HPDE6-E6E7 (cell line): ENCODE measurements at regions not wholly inside any gene's neighbourhood (a gene's known extent, or its start where the extent isn't known, plus 50 kb on each side); places are given as distances from the start of the nearest gene placed in this dataset.
"Not testable (repeated sequence)": the region's sequence is repeated elsewhere in the genome, so short reads cannot be mapped to it uniquely, and the experiment has no call there.

Experiments
- DNase-seq: peaks from one replicate; pipeline ENCODE4 v3.0.0; 2011; ENCODE audit warnings: missing footprints; ENCODE audit errors: extremely low spot score

- no peak for DNase-seq
Observed at GRCh38 chr18:66280470-66280869, 323.4 kb downstream of the CDH19 start.

GRCh38 chr18:66271962-66272361, 331.9 kb downstream of the CDH19 start:
- no peak for DNase-seq

GRCh38 chr18:66264130-66264529, 339.8 kb downstream of the CDH19 start:
- DNase-seq: no peak

GRCh38 chr18:66254121-66254520, 349.8 kb downstream of the CDH19 start:
- no peak for DNase-seq

GRCh38 chr18:66252703-66253102, 351.2 kb downstream of the CDH19 start:
- DNase-seq: no peak

- no peak for DNase-seq
Observed at GRCh38 chr18:66235206-66235605, 368.7 kb downstream of the CDH19 start.

GRCh38 chr18:66226782-66227181, 377.1 kb downstream of the CDH19 start:
- peak; percentile 12 for DNase-seq

GRCh38 chr18:66223317-66223716, 380.6 kb downstream of the CDH19 start:
- DNase-seq: not testable (repeated sequence)

GRCh38 chr18:66222174-66222573, 381.7 kb downstream of the CDH19 start:
- no peak for DNase-seq

- DNase-seq: no peak
Observed at GRCh38 chr18:66219817-66220216, 384.1 kb downstream of the CDH19 start.

- DNase-seq: no peak
Observed at GRCh38 chr18:66211749-66212148, 392.1 kb downstream of the CDH19 start.

- no peak for DNase-seq
Observed at GRCh38 chr18:66210875-66211274, 393.0 kb downstream of the CDH19 start.

GRCh38 chr18:66209656-66210055, 394.2 kb downstream of the CDH19 start:
- no peak for DNase-seq

GRCh38 chr18:66196805-66197204, 407.1 kb downstream of the CDH19 start:
- no peak for DNase-seq

- no peak for DNase-seq
Observed at GRCh38 chr18:66193938-66194337, 410.0 kb downstream of the CDH19 start.

- no peak for DNase-seq
Observed at GRCh38 chr18:66193394-66193793, 410.5 kb downstream of the CDH19 start.

GRCh38 chr18:66168685-66169235, 417.9 kb downstream of the CDH7 start:
- no peak for DNase-seq

GRCh38 chr18:66167829-66168684, 417.2 kb downstream of the CDH7 start:
- no peak for DNase-seq

GRCh38 chr18:66160007-66160406, 409.2 kb downstream of the CDH7 start:
- DNase-seq: no peak

GRCh38 chr18:66159451-66159850, 408.6 kb downstream of the CDH7 start:
- DNase-seq: no peak

GRCh38 chr18:66156946-66157687, 406.3 kb downstream of the CDH7 start:
- DNase-seq: no peak

- DNase-seq: no peak
Observed at GRCh38 chr18:66150650-66151049, 399.8 kb downstream of the CDH7 start.

GRCh38 chr18:66143029-66143428, 392.2 kb downstream of the CDH7 start:
- DNase-seq: no peak
